HS-27A (cell line): ENCODE measurements at regions not wholly inside any gene's neighbourhood (a gene's known extent, or its start where the extent isn't known, plus 50 kb on each side); places are given as distances from the start of the nearest gene placed in this dataset.

Experiments used
- DNase-seq: peaks from one replicate; pipeline ENCODE4 v3.0.0-alpha.2; 2012; ENCODE audit warnings: low read depth, missing footprints

DNA sequence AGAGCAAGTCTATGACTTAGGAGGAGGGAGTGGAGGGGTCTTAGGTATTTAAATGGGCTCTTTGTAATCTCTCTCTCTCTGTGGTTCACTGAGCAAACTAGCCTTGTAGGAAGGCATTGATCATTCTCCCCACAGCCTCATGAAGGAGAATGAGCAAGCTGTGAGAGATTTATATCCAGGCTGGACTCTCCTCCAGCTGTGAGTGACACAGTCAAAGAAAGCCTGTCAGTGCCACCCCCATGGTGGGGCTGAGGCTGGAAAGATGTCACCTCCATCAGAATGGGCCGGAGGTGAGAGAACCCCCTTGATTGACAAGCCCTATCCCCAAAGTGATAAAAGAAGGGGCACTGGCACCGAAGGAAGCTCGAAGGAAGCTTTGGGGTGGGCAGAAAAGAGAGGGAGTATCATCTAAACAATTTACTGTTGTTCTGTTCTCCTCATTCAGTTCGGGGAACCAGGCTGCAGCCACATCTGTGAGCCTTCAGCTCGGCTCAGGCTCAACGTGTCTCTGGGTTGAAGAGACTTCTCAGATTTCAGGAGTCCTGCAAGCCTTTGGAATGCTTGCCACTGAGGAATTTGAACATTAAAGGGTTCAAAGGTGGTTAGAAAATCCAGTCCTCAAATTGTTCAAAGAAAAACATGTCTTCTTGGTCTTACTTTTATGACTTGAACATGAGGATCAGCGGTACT lies 538.2 kb upstream of the ZNF462 start:
- no peak for DNase-seq

DNA sequence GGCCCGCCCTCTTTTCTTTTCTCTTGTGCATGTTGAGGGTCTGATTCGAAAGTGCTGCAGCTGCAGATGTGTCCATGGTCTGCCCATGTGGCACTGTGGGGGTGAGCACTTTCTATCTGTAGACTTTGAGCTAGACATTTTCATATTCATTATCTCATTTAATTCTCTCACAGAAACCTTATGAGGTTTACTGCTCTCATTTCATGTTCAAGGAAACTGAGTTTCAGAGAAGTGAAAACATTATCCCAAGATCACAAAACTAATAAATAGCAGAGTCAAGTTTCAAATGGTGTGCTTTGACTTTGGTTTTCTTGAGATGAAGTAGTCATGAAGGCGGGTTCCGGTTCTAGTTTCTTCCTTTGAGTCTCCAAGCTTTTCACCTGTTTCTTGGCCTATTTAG lies 536.5 kb upstream of the ZNF462 start:
- DNase-seq, result no peak

DNA sequence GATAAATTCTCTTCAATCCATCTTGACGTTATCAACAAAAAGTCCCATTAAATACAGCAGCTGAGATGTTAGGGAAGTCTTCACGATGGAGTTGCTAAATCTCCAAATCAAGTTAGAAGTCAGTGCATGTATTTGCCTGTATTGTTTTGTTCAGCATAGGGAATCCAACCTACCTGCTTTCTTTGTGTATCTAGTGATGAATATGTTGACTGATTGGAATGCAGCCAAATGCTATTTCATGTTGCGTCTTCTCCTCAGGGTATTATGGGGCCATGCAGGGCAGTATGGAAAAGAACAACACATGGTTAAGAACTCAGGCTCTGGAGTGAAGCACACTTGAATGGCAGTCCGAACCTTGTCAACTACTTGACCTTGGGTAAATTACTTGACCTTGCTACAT lies 529.5 kb upstream of the ZNF462 start:
- DNase-seq, result no peak

DNA sequence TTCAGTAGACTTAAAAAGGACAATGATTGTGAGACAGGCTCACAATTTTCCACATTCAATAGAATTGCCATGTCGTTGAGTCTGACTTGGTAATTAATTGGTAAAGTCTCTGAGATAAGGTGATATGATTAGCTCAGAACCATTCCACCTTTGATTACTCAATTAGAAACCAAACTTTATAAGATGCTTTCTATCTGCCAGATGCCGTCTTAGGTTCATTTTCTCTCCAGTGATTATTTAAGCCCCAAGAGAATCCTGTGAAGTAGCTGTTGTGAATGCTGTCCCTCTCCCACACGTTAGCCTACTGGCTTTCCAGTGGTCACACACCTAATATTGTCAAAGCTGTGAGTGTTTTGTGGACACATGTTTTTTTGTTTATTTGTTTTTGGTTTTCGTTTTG lies 528.9 kb upstream of the ZNF462 start:
- no peak for DNase-seq

DNA sequence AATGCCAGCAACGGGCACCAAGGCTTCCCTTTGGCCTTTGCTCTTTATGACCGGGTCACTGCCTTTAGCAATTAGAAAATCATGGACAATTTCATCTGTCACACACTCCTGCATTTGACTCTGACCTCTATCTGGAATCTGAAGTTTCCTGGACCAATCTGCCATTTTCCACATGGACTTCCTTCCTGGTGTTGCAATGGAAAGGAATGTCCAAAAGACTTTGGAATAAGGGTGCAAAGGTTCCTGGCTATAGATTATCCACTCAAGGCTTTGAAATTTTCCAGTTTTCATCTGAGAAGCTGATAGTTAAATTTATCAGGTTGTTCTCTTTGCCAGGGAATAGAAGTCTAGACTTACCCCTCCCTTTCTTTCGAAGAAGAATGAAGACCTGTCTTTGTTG lies 523.1 kb upstream of the ZNF462 start:
- DNase-seq, result no peak

DNA sequence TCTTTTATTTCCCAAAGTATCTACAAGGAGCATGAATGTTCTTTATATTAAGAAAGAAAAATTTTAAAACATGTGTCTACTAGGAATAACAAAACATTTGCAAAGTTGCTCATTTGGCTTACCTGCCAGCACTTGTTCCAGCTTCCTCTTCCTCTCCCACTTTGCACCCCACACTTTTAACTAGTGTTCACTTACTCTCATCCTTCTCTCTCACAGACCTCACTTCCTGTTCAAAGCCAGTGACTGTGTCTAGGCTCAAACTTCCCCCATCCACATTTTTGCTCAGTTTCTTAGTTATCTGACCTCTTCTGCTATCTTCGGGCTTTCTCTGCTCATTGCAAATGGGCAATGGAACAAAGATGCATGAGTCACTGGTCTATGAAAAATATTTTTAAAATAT lies 512.2 kb upstream of the ZNF462 start:
- DNase-seq, result no peak

DNA sequence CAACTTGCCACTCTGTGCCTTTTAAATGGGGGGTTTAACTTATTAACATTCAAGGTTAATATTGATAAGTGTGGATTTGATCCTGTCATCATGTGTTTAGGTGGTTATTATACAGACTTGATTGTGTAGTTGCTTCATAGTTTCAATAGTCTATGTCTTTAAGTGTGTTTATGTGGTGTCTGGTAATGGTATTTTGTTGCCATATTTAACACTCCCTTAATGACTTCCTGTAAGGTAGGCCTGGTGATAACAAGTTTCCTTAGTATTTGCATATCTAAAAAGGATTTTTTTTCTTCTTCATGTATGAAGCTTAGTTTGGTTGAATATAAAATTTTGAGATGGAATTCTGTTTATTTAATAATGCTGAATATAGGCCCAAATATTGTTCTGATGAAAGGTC lies 506.0 kb upstream of the ZNF462 start:
- DNase-seq, result no peak

DNA sequence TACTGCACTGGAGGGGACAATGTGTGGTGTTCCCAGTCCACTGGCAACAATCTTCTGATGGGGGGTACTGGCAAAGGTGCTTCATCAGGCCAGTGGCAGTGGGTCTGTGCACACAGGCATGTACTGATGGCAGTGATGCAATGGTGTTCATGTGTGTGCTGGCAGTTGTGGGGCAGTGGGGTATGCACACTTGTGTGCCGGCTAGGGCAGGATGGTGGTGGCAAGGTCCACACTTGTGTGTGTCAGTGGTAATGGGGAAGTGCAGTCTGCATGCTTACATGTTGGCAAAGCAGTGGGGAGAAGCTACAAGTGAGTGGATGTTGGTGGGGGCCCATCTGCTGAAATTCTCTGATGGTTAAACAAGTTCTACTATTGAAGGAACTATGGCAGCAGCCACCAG lies 504.6 kb upstream of the ZNF462 start:
- no peak for DNase-seq

DNA sequence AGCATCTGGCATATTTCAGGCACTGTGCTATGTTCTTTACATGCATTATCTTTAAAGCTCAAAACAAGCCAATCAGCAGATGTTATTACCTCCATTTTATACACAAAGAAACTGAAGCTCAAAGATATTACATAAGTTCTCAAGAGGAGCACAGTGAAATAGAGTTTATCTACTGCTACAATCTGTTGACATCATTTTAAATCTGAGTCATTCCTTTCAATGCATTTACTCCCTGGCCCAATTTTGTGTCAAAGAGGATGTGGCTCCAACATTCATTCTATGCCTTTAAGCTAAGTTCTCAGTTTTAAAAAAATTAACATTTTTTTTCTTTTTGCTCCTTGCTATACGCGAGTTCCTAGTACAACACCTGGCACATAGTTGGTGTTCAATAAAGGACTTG lies 486.3 kb upstream of the ZNF462 start:
- DNase-seq, result no peak

DNA sequence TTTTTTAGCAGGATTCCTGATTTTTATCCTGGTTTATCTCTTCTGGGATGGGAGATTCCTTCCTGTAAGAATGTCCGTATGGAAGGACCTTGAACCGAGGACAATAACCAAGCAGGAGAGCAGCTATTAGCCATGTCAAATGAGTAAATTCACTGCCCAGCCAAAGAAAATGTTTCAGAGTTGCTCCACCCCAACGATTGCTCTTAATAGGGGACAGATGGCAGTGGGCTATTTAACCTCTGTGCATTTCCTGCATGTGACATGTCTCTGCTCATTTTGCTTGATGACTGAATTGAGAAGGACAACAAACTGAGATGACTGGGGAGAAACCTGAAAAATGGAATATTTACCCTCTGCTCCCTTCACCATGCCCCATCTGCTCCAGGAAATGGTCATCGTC lies 479.9 kb upstream of the ZNF462 start:
- DNase-seq, result no peak

DNA sequence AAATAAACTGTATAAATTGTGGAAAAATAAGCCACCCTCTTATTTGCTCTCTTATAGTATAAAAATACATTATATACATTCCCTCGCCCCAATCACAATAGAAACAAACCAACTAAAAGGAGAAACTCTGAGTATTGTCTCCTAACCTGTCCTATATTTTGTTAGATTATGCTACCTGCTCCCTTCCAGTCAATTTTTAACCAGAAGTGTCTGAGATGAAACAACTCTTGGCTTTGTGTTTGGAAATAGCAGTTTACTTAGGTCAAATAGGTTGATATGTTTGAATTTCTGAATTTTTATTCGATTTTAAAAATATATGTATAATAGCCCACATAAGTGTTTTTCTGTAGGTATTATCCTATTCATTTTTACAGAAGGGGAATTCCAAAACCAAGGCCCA lies 475.0 kb upstream of the ZNF462 start:
- DNase-seq, result no peak

DNA sequence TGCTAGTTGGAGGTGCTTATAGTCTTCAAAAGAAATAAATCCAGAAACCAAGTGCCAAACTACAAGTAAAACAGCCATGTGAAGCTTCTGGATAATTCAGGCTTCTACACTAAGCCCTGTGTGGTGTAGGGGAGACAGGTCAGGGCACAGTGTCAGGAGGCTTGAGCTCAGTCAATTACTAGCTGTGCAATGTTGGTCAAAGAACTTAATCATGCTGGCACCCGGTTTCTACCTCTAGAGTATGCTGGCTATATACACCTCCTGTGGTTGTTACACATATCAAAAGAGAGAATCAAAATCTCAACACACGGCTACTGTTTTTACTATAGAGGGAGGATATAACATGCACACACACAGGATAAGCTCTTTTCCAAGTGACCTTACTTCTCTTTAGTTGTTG lies 469.7 kb upstream of the ZNF462 start:
- DNase-seq, result no peak

DNA sequence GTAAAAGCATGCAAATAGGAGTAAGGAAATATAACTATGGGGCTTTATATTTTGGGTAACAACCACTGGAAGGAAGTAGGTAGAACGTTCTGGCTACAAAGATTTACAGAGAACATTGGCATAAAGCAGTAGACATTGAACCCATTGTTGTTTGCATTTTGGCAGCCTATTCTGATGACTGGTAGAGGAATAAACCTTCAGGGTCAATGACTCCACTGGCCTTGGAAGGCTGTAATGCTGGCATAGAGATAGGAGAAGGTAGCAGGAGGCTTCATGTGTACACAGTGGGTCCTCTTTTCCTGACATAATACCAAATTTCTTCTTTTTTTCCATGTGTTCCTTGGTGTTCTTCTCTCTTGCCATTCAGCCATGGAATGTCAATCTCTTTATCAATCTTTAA lies 462.8 kb upstream of the ZNF462 start:
- DNase-seq, result no peak

DNA sequence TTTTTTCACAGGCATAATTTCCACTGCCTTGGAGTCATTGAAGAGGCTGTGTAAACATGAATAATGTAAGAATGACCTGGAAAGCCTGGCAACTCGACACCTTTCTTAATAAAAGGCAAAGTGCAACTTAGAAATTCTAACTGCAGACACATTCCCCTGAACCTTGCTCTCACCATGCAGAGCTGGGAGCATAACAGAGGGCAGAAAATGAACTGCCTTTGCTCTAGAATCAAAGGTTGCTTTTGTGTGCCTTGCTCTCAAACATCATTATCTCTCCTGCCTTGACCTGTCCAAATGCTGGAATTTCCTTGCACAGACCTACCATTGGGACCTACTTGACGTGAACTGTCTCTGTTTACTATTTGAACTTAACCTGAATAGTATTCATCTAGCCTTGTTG lies 462.0 kb upstream of the ZNF462 start:
- no peak for DNase-seq

DNA sequence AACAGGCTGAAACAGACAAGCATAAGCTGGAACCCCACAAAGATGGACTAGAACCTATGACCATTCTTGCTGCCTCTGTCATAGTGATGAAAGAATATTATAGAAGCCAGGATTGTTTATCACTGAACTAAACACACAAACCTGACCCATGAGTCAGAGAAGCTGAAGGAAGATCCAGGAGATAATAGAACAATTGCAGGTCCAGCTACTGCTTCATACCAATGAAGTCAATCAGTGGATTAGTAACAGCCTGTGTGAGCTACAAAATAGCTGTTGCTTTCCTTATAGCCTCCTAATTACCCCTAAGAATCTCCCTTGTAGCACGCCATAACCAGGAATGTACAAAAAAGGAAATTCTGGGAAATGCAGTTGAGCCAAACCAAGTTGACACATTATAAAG lies 459.9 kb upstream of the ZNF462 start:
- no peak for DNase-seq

DNA sequence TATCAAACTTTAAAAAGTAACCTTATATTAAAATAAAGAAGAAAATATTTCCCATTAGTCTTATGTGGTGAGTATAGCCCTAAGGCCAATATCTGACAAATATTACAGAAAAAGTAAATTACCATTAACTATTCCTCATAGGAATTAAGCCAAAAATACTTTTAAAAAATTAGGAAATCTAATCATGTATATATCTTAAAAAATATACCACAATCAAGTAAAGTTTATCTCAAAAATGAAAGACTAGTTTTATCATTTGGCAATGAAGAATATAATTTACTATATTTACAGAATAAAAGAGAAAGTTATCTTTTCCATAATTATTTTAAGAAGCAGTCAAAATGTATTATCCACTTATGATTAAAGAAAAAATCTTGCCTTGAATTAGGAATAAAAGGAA lies 458.8 kb upstream of the ZNF462 start:
- DNase-seq, result no peak

DNA sequence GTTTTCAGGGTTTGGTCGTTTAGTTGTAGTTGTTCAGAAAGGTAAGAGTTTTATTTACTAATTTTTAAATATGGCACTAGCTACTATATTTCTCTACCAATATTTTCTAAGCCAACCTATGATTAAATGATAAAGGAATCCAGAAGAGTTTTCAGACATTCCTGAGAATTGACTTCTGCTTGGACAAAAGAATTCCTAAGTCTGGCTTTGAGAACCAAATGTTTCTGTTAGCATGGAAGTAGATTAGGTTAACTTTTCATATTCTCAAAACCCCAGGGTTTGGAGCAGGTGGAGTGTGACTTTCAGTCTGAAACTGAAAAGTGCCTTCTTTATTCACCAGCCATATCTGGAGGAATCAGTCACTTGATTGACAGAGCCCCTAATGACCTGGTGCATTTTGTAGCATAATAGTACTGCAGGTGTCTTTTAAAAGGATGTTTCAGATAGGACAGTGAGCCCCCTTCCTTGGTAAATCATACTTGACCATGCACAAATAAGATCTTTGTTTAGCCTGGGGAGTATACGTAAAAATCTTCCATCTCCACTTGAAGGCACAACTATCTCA lies 457.0 kb upstream of the ZNF462 start:
- DNase-seq, result no peak

DNA sequence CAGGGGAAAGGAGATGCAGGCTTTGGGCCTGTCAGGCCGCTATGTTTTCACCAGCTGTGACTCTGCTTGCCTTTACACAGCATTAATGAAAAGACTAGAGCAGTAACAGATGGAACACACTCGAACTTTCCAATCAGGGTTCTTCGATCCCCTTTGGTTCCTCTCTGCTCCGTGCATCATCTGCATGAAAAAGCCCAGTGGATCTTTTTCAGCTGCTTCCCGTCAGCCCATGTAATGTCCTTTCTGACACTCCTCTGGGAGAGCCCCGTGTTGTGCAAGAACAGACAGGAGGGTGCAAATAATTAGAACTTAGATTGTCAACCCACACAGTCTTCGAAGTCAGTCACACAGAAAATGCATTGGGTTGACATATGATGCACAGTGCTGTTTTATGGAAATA lies 448.9 kb upstream of the ZNF462 start:
- no peak for DNase-seq

DNA sequence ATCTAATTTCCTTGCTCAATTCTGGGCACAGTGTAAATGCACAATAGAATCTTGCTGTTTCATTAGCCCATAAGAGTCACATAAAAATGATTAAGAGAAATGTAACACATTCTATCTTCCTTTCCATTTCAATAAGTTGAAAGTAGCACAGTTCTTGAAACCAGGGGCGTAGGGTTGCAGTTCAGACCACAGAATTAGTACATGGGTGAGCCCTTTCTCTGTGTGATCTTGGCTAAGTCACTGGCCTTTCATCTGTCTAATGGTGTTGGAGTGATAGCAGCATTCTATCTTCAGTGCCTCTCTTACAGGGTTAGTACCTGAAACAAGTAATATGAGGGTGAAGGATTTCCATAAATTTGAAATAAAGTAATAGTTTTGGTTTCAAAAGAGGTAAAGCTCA lies 445.3 kb upstream of the ZNF462 start:
- DNase-seq, result no peak

DNA sequence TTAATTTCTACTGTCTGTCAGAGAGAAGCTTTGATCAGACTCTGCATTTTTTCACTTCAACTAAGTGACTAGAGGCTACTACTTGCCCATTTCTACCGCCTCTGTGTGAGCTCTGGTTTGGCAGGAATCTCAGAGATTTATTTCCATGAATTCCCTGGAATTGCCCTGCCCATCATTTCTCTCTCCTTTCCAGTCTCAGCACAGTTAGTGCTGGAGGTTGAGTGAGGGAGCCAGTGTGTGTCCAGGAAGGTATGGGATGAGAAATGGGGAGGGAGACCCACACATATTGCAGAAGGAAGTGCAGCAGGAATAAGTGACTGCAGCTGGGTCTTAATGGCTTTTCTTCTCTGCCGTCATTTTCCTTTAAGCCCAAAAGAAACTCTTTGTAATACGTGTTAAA lies 443.1 kb upstream of the ZNF462 start:
- no peak for DNase-seq

DNA sequence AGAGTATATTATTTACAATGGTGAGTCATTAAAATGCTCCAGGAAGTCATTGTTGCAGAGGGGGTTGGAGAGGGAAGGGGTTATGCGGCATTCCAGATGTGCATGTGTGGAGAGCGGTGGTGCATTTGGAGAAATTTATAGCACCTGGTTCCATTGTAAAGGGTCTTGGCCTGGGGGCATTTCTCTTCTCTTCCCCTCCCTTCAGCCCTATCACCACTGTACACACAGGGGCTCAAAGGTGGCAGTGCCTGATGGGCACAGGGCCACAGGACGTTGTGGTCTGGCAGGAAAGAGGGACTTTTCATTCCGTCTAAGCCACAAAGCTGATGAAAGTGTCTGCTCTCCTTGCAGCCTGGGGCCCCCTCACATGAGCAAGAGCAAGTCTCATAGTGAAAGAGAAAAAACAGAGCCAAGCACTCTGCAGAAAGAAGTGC lies 442.4 kb upstream of the ZNF462 start:
- DNase-seq, result no peak

DNA sequence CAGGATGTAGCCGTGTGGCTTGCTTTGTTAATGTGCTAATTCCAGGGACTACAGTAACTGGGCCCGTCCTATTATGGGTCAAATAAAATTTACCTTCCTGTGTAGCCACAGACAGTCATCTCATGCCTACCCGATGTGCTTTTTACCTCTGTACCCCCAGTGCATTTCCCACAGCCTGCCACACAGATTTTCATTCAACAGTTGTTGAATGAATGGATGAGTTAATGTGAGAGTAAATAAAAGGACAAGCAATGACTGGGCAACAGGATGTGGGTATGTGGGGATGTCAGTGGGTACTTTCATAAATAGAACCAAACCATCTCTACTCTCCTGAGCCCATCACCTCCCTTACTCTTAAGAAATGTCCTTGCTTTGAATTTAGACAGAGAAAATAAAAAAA lies 441.2 kb upstream of the ZNF462 start:
- DNase-seq, result no peak

DNA sequence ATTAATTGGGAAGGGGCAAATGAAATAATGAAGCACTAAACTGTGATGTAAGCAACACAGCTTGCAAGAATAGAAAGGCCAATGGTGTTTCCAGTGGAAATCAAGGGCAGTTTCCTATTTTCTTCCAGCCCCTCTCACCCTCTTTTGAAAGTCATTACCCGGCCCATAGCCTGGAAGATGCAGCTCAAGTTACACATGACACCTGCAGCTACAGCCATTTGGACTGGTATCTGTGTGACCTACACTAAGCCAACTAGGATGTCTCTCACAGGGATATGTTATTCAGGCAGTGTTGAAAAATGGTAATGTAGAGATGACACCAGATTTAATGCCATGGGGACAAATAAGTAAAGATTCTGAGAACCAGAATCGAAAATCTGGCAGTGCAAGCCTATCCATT lies 439.4 kb upstream of the ZNF462 start:
- no peak for DNase-seq

DNA sequence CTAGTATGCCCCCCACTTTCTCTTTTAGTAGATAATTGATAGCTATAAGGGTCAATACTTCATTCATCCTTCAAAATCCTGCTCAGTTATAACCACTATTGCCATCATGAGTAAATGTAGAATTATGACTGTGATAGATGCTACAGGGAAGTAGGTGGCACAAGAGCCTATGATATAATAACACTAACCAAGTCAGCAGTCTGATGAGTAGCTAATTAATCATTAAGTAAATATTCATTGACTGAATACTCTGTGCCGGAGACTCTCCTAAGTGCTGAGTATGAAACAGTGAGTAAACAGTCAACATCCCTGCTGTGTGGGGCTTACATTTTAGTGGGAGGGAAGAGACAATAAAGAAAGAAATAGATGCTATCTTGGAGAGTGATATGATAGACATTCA lies 430.3 kb upstream of the ZNF462 start:
- no peak for DNase-seq

DNA sequence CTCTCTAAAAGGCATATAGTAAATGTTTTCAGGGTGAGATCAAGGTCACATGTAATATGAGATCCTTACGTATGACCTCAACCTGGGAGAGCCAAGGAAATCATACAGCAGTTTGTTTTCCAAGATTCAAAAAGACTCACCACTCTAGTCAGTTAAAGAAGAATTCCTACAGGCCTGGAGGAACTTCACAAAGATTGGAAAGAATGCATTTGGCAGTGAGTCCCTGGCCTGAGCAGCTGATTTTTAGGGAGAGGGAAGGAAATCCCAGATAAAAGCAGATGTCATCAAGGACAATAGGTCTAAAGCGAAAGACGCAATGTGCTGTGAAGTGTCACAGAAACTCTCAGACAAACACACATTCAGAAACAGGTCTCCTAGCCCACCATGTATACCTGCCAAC lies 424.0 kb upstream of the ZNF462 start:
- DNase-seq, result no peak
